HEK293 (cell line): ENCODE measurements at regions not wholly inside any gene's neighbourhood (a gene's known extent, or its start where the extent isn't known, plus 50 kb on each side); places are given as distances from the start of the nearest gene placed in this dataset.

Experiments
- CTCF ChIA-PET: fragments of 350-600 bp; formaldehyde crosslinking; extraction: SDS; loops from one replicate; lab custom pipeline; 2021; ENCODE audit warnings: antibody characterized with exemption; lab: Yijun Ruan, JAX
- POLR2A ChIA-PET: fragments of 300-600 bp; formaldehyde crosslinking; extraction: SDS; loops from one replicate; lab custom pipeline; 2020; ENCODE audit warnings: antibody characterized with exemption, inconsistent platforms; lab: Yijun Ruan, JAX
- H3K27ac ChIP-seq: fragments of 200-500 bp; sonication (Bioruptor generic); 2 replicates; pipeline ENCODE4 v1.5.1; 2014; ENCODE audit warnings: low read depth, low read length, control low read depth, inconsistent platforms; ENCODE audit errors: extremely low read depth
- H3K36me3 ChIP-seq, 2 experiments: fragments of 200-500 bp in 1 of 2; sonication (Bioruptor generic) in 1 of 2; 1 replicate in 1 of 2; 2 replicates in 1 of 2; pipeline ENCODE4 v1.5.1; 2014 to 2017; ENCODE audit warnings: inconsistent platforms in 2 of 2, low read length in 2 of 2; ENCODE audit not compliant: control insufficient read depth in 2 of 2, insufficient read depth in 1 of 2
- H3K4me1 ChIP-seq: fragments of 200-500 bp; sonication (Bioruptor generic); 2 replicates; pipeline ENCODE4 v1.5.1; 2014; ENCODE audit warnings: mild to moderate bottlenecking, low read length, inconsistent platforms; ENCODE audit not compliant: control insufficient read depth, insufficient read depth
- H3K4me3 ChIP-seq: 2 replicates; pipeline ENCODE4 v1.5.1; 2011; ENCODE audit warnings: low read depth, mild to moderate bottlenecking, control low read depth, low read length, moderate library complexity
- H3K9me3 ChIP-seq: fragments of 200-500 bp; sonication (Bioruptor generic); 2 replicates; pipeline ENCODE4 v1.5.1; 2014; ENCODE audit warnings: low read depth, low read length, inconsistent platforms; ENCODE audit not compliant: control insufficient read depth, insufficient read depth
- BCL11A ChIP-seq: fragments of 450-650 bp; formaldehyde crosslinking; IDR thresholded peaks from 2 replicates; pipeline ENCODE4 v1.5.1; 2016; ENCODE audit warnings: low read depth, missing biosample characterization, missing genetic modification characterization
- GLI2 ChIP-seq: fragments of 450-650 bp; formaldehyde crosslinking; IDR thresholded peaks from 2 replicates; pipeline ENCODE4; 2017; ENCODE audit warnings: missing biosample characterization, missing genetic modification characterization, low read depth, borderline replicate concordance
- IKZF3 ChIP-seq: fragments of 450-650 bp; IDR thresholded peaks from 2 replicates; pipeline ENCODE4 v1.5.0; 2018; ENCODE audit warnings: missing biosample characterization, mild to moderate bottlenecking, missing genetic modification characterization, moderate library complexity
- KLF17 ChIP-seq: fragments of 450-650 bp; formaldehyde crosslinking; IDR thresholded peaks from 2 replicates; pipeline ENCODE4 v1.5.1; 2016; ENCODE audit warnings: missing biosample characterization, missing genetic modification characterization
- OVOL3 ChIP-seq: fragments of 450-650 bp; formaldehyde crosslinking; IDR thresholded peaks from 2 replicates; pipeline ENCODE4 v1.5.1; 2016; ENCODE audit warnings: missing biosample characterization, missing genetic modification characterization
- ZFP37 ChIP-seq: fragments of 450-650 bp; formaldehyde crosslinking; IDR thresholded peaks from 2 replicates; pipeline ENCODE4 v1.5.1; 2016; ENCODE audit warnings: missing biosample characterization, missing genetic modification characterization
- ZNF155 ChIP-seq: fragments of 450-650 bp; formaldehyde crosslinking; IDR thresholded peaks from 2 replicates; pipeline ENCODE4 v1.5.1; 2016; ENCODE audit warnings: missing biosample characterization, missing genetic modification characterization
- ZNF16 ChIP-seq: fragments of 450-650 bp; formaldehyde crosslinking; IDR thresholded peaks from 2 replicates; pipeline ENCODE4 v1.5.1; 2016; ENCODE audit warnings: low read depth, missing biosample characterization, missing genetic modification characterization
- ZNF354C ChIP-seq: fragments of 450-650 bp; formaldehyde crosslinking; IDR thresholded peaks from 2 replicates; pipeline ENCODE4 v1.5.1; 2016; ENCODE audit warnings: missing biosample characterization, missing genetic modification characterization, low read depth, borderline replicate concordance
- ZNF391 ChIP-seq: fragments of 450-650 bp; formaldehyde crosslinking; IDR thresholded peaks from 2 replicates; pipeline ENCODE4 v1.5.1; 2016; ENCODE audit warnings: low read depth, missing biosample characterization, missing genetic modification characterization, borderline replicate concordance
- ZNF416 ChIP-seq: fragments of 450-650 bp; formaldehyde crosslinking; IDR thresholded peaks from 2 replicates; pipeline ENCODE4 v1.5.1; 2016; ENCODE audit warnings: missing biosample characterization, missing genetic modification characterization
- ZNF707 ChIP-seq: fragments of 450-650 bp; formaldehyde crosslinking; IDR thresholded peaks from 2 replicates; pipeline ENCODE4 v1.5.1; 2016; ENCODE audit warnings: missing biosample characterization, missing genetic modification characterization
- ZSCAN23 ChIP-seq: fragments of 450-650 bp; formaldehyde crosslinking; IDR thresholded peaks from 2 replicates; pipeline ENCODE4 v1.5.1; 2016; ENCODE audit warnings: missing biosample characterization, missing genetic modification characterization
- TF ChIP-seq, protein P1 (sequence below): fragments of 450-650 bp; formaldehyde crosslinking; IDR thresholded peaks from 2 replicates; pipeline ENCODE4 v1.5.1; 2017; ENCODE audit warnings: missing biosample characterization, missing genetic modification characterization
- TF ChIP-seq, protein P2 (sequence below): fragments of 450-650 bp; formaldehyde crosslinking; conservative IDR thresholded peaks from 2 replicates; pipeline ENCODE4 v1.5.1; 2016; ENCODE audit warnings: low read depth, missing biosample characterization, missing genetic modification characterization
- TF ChIP-seq, protein P3 (sequence below): fragments of 450-650 bp; formaldehyde crosslinking; IDR thresholded peaks from 2 replicates; pipeline ENCODE4 v1.5.1; 2016; ENCODE audit warnings: missing biosample characterization, missing genetic modification characterization, low read depth
- TF ChIP-seq, protein P4 (sequence below): fragments of 450-650 bp; formaldehyde crosslinking; IDR thresholded peaks from 2 replicates; pipeline ENCODE4; 2016; ENCODE audit warnings: missing biosample characterization, missing genetic modification characterization
- TF ChIP-seq, protein P5 (sequence below): fragments of 450-650 bp; formaldehyde crosslinking; optimal IDR thresholded peaks from 2 replicates; pipeline ENCODE3; 2016; ENCODE audit warnings: missing biosample characterization, mild to moderate bottlenecking, missing genetic modification characterization
- TF ChIP-seq, protein P6 (sequence below): fragments of 450-650 bp; formaldehyde crosslinking; IDR thresholded peaks from 2 replicates; pipeline ENCODE4 v1.5.1; 2016; ENCODE audit warnings: missing biosample characterization, missing genetic modification characterization
- TF ChIP-seq, protein P7 (sequence below): fragments of 450-650 bp; formaldehyde crosslinking; IDR thresholded peaks from 2 replicates; pipeline ENCODE4 v1.5.1; 2016; ENCODE audit warnings: missing biosample characterization, missing genetic modification characterization

GRCh38 chr7:26553128-26553527 lies 261.5 kb downstream of the SNX10 start (continued):
- TF ChIP-seq, protein P1, sequence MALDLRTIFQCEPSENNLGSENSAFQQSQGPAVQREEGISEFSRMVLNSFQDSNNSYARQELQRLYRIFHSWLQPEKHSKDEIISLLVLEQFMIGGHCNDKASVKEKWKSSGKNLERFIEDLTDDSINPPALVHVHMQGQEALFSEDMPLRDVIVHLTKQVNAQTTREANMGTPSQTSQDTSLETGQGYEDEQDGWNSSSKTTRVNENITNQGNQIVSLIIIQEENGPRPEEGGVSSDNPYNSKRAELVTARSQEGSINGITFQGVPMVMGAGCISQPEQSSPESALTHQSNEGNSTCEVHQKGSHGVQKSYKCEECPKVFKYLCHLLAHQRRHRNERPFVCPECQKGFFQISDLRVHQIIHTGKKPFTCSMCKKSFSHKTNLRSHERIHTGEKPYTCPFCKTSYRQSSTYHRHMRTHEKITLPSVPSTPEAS (tag by site-specific recombination): no peak
- TF ChIP-seq ZSCAN23 (tag by site-specific recombination): no peak
- no peak for TF ChIP-seq ZNF155 (tag by site-specific recombination)
- TF ChIP-seq, protein P2, sequence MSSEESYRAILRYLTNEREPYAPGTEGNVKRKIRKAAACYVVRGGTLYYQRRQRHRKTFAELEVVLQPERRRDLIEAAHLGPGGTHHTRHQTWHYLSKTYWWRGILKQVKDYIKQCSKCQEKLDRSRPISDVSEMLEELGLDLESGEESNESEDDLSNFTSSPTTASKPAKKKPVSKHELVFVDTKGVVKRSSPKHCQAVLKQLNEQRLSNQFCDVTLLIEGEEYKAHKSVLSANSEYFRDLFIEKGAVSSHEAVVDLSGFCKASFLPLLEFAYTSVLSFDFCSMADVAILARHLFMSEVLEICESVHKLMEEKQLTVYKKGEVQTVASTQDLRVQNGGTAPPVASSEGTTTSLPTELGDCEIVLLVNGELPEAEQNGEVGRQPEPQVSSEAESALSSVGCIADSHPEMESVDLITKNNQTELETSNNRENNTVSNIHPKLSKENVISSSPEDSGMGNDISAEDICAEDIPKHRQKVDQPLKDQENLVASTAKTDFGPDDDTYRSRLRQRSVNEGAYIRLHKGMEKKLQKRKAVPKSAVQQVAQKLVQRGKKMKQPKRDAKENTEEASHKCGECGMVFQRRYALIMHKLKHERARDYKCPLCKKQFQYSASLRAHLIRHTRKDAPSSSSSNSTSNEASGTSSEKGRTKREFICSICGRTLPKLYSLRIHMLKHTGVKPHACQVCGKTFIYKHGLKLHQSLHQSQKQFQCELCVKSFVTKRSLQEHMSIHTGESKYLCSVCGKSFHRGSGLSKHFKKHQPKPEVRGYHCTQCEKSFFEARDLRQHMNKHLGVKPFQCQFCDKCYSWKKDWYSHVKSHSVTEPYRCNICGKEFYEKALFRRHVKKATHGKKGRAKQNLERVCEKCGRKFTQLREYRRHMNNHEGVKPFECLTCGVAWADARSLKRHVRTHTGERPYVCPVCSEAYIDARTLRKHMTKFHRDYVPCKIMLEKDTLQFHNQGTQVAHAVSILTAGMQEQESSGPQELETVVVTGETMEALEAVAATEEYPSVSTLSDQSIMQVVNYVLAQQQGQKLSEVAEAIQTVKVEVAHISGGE (tag by site-specific recombination): no peak
- TF ChIP-seq, protein P3, sequence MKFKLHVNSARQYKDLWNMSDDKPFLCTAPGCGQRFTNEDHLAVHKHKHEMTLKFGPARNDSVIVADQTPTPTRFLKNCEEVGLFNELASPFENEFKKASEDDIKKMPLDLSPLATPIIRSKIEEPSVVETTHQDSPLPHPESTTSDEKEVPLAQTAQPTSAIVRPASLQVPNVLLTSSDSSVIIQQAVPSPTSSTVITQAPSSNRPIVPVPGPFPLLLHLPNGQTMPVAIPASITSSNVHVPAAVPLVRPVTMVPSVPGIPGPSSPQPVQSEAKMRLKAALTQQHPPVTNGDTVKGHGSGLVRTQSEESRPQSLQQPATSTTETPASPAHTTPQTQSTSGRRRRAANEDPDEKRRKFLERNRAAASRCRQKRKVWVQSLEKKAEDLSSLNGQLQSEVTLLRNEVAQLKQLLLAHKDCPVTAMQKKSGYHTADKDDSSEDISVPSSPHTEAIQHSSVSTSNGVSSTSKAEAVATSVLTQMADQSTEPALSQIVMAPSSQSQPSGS (tag by site-specific recombination): no peak
- no peak for TF ChIP-seq ZNF416 (tag by site-specific recombination)
- no peak for TF ChIP-seq KLF17 (tag by site-specific recombination)
- TF ChIP-seq ZNF391 (tag by site-specific recombination): no peak
- TF ChIP-seq ZFP37: no peak
- TF ChIP-seq OVOL3 (tag by site-specific recombination): no peak

- H3K4me3 ChIP-seq: no peak overlapping the region
- CTCF ChIA-PET: interaction anchor here (1.0 to 1.1 kb wide), 3 partner anchors 9 to 113 kb away, joined by 3 to 5 read pairs (median 4); no protein-coding TSS in a partner anchor
- no peaks in the 10 kb centered on the region for H3K4me1 ChIP-seq
- H3K9me3 ChIP-seq: no peaks in the 10 kb centered on the region
- H3K27ac ChIP-seq: no peak overlapping the region
- no peak for TF ChIP-seq GLI2 (tag by site-specific recombination)
- TF ChIP-seq BCL11A (tag by site-specific recombination): no peak
- TF ChIP-seq ZNF707 (tag by site-specific recombination): no peak
- TF ChIP-seq IKZF3 (tag by site-specific recombination): no peak
- TF ChIP-seq, protein P4, sequence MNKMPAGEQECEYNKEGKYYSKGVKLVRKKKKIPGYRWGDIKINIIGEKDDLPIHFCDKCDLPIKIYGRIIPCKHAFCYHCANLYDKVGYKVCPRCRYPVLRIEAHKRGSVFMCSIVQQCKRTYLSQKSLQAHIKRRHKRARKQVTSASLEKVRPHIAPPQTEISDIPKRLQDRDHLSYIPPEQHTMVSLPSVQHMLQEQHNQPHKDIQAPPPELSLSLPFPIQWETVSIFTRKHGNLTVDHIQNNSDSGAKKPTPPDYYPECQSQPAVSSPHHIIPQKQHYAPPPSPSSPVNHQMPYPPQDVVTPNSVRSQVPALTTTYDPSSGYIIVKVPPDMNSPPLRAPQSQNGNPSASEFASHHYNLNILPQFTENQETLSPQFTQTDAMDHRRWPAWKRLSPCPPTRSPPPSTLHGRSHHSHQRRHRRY (tag by site-specific recombination): no peak
- no peak for TF ChIP-seq ZNF354C (tag by site-specific recombination)
- TF ChIP-seq, protein P5, sequence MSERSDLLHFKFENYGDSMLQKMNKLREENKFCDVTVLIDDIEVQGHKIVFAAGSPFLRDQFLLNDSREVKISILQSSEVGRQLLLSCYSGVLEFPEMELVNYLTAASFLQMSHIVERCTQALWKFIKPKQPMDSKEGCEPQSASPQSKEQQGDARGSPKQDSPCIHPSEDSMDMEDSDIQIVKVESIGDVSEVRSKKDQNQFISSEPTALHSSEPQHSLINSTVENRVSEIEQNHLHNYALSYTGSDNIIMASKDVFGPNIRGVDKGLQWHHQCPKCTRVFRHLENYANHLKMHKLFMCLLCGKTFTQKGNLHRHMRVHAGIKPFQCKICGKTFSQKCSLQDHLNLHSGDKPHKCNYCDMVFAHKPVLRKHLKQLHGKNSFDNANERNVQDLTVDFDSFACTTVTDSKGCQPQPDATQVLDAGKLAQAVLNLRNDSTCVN: no peak
- TF ChIP-seq ZNF16 (tag by site-specific recombination): no peak
- TF ChIP-seq, protein P6, sequence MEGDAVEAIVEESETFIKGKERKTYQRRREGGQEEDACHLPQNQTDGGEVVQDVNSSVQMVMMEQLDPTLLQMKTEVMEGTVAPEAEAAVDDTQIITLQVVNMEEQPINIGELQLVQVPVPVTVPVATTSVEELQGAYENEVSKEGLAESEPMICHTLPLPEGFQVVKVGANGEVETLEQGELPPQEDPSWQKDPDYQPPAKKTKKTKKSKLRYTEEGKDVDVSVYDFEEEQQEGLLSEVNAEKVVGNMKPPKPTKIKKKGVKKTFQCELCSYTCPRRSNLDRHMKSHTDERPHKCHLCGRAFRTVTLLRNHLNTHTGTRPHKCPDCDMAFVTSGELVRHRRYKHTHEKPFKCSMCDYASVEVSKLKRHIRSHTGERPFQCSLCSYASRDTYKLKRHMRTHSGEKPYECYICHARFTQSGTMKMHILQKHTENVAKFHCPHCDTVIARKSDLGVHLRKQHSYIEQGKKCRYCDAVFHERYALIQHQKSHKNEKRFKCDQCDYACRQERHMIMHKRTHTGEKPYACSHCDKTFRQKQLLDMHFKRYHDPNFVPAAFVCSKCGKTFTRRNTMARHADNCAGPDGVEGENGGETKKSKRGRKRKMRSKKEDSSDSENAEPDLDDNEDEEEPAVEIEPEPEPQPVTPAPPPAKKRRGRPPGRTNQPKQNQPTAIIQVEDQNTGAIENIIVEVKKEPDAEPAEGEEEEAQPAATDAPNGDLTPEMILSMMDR (tag by site-specific recombination): no peak
- TF ChIP-seq, protein P7, sequence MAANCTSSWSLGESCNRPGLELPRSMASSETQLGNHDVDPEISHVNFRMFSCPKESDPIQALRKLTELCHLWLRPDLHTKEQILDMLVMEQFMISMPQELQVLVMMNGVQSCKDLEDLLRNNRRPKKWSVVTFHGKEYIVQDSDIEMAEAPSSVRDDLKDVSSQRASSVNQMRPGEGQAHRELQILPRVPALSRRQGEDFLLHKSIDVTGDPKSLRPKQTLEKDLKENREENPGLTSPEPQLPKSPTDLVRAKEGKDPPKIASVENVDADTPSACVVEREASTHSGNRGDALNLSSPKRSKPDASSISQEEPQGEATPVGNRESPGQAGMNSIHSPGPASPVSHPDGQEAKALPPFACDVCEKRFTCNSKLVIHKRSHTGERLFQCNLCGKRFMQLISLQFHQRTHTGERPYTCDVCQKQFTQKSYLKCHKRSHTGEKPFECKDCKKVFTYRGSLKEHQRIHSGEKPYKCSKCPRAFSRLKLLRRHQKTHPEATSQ: no peak
- POLR2A ChIA-PET: no interaction called here
- H3K36me3 ChIP-seq: no peaks in the 10 kb centered on the region
These were observed 261.9 kb downstream of the SNX10 start for GRCh38 chr7:26553582-26553981.
